ENCODE measurements at regions not wholly inside any gene's neighbourhood (a gene's known extent, or its start where the extent isn't known, plus 50 kb on each side); places are given as distances from the start of the nearest gene placed in this dataset.

DNA sequence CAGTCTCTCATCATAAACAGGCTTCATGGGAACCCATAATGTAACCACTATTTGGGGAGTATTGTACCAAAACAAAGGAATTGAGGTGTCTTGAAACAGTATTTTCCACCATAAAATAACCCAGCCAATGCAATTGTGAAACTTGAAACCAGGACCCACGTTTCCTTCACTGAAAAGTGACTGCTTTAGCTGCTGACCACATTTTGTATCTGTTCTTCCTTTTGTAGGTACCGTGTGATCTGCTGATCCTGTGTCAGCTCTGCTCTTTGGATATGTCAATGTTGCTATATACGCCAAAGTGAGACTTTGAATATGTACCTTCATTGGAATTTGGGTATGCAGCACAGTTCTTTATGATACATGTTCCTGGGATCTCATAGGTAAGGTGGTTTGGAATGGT lies 95.1 kb upstream of the CNTN1 start:
- no peak for DNase-seq
- Histone ChIP-seq H3K4me1 (replicated peaks in 1 of 2) (no peaks in the 10 kb centered on the region), H3K36me3 (replicated peaks in 1 of 2) (no peaks in the 10 kb centered on the region), H3K9me3 (replicated peaks in 1 of 3) (no peaks in the 10 kb centered on the region), H3K27ac (no peak overlapping the region), H3K27me3 (no peaks in the 10 kb centered on the region), H3K4me3 (no peak overlapping the region)
- intact Hi-C loops (cut with DNase I), result no loop called here
- 56 to 65% (median 63%) methylated on average over 3 of the region's 3 CpGs for WGBS, 4 donors
- TF ChIP-seq, protein P1, sequence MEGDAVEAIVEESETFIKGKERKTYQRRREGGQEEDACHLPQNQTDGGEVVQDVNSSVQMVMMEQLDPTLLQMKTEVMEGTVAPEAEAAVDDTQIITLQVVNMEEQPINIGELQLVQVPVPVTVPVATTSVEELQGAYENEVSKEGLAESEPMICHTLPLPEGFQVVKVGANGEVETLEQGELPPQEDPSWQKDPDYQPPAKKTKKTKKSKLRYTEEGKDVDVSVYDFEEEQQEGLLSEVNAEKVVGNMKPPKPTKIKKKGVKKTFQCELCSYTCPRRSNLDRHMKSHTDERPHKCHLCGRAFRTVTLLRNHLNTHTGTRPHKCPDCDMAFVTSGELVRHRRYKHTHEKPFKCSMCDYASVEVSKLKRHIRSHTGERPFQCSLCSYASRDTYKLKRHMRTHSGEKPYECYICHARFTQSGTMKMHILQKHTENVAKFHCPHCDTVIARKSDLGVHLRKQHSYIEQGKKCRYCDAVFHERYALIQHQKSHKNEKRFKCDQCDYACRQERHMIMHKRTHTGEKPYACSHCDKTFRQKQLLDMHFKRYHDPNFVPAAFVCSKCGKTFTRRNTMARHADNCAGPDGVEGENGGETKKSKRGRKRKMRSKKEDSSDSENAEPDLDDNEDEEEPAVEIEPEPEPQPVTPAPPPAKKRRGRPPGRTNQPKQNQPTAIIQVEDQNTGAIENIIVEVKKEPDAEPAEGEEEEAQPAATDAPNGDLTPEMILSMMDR (IDR thresholded peaks at IDR 0.05), result no peak
- TF ChIP-seq POLR2A (IDR thresholded peaks at IDR 0.05), result no peak

GRCh38 chr12:40598073-40598472 lies 94.2 kb upstream of the CNTN1 start:
- DNase-seq, result no peak
- no peak overlapping the region for H3K4me3 ChIP-seq
- intact Hi-C loops (cut with DNase I), result no loop called here
- 65 to 93% (median 71%) methylated on average over 2 of the region's 2 CpGs for WGBS, 4 donors
- TF ChIP-seq POLR2A (IDR thresholded peaks at IDR 0.05), result no peak
- TF ChIP-seq, protein P1 (IDR thresholded peaks at IDR 0.05), result no peak
- H3K4me1 ChIP-seq (replicated peaks in 1 of 2), result no peaks in the 10 kb centered on the region
- H3K9me3 ChIP-seq (replicated peaks in 1 of 3), result no peaks in the 10 kb centered on the region
- H3K36me3 ChIP-seq (replicated peaks in 1 of 2), result no peaks in the 10 kb centered on the region
- H3K27ac ChIP-seq, result no peak overlapping the region
- H3K27me3 ChIP-seq, result no peaks in the 10 kb centered on the region

GRCh38 chr12:40602562-40602961 lies 89.7 kb upstream of the CNTN1 start:
- H3K27me3 ChIP-seq, result no peaks in the 10 kb centered on the region
- no peaks in the 10 kb centered on the region for H3K9me3 ChIP-seq (replicated peaks in 1 of 3)
- no peak overlapping the region for H3K27ac ChIP-seq
- H3K36me3 ChIP-seq (replicated peaks in 1 of 2), result no peaks in the 10 kb centered on the region
- no peak overlapping the region for H3K4me3 ChIP-seq
- H3K4me1 ChIP-seq (replicated peaks in 1 of 2), result no peaks in the 10 kb centered on the region
- TF ChIP-seq POLR2A (IDR thresholded peaks at IDR 0.05), result no peak
- TF ChIP-seq, protein P1 (IDR thresholded peaks at IDR 0.05), result no peak
- no peak for DNase-seq
- intact Hi-C loops (cut with DNase I), result no loop called here
- WGBS, 4 donors, result 42 to 62% (median 56%) methylated on average over 3 of the region's 3 CpGs

- no peaks in the 10 kb centered on the region for H3K27me3 ChIP-seq
- H3K4me3 ChIP-seq, result no peak overlapping the region
- H3K36me3 ChIP-seq (replicated peaks in 1 of 2), result no peaks in the 10 kb centered on the region
- no peak for DNase-seq
- TF ChIP-seq, protein P1 (IDR thresholded peaks at IDR 0.05), result no peak
- no peak for TF ChIP-seq POLR2A (IDR thresholded peaks at IDR 0.05)
- intact Hi-C loops (cut with DNase I), result no loop called here
- no peaks in the 10 kb centered on the region for H3K9me3 ChIP-seq (replicated peaks in 1 of 3)
- H3K4me1 ChIP-seq (replicated peaks in 1 of 2), result peaks cover 0 to 6% of the 10 kb centered on the region in 2 donors
- H3K27ac ChIP-seq, result no peak overlapping the region
Observed at GRCh38 chr12:40614923-40615322, 77.3 kb upstream of the CNTN1 start.
